Eye (tissue), 1 donor: ENCODE measurements at regions not wholly inside any gene's neighbourhood (a gene's known extent, or its start where the extent isn't known, plus 50 kb on each side); places are given as distances from the start of the nearest gene placed in this dataset.
A peak's percentile ranks its signal among the peaks of the same experiment; 100 is the strongest.

Experiments used
- DNase-seq: peaks from one replicate; pipeline ENCODE4 v3.0.0-alpha.2; 2015

DNA sequence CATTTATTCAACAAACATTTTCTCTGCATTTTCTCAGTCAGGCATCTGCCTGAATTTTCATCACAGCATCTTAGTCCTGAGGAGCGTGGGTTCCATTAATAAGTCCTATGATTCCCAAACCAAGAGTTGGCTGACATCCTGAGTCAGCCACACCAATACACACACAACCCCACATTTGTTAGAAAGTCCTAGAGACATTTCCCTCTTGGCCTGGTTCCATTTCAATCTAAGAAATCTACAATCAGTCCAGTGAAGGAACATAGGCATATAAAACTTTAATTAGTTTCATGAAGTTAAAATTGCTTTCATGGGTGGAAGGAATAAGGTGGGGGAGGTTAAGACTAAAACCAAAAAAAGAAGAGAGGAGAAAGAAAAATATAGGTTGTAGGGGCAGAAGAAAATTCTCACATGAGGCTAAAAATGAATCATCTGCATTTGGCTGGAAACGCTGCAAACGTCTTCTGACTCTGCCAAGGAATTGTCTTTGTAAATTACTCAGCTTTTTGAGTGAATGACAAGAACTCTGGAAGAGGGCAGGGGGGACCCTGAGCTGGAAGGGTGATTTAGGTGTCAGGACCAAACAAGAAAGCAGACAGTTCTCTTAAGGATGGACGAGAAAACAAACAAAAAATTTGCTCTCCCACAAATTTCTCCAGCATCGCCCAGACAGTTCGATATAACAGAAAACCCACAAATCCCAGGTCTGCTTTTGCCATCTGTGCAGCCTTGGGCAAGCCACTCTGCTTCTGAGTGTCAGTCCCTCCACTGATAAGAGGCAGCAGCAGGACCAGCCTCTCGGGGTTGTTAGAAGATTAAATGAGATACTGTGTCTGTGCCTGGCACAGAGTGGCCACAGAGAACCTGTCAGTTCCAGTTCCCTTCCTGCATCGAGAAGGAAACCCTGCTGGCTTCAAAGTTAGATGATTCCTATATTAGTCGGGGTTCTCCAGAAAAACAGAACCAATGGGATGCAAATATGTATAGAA, 289.7 kb downstream of the CDK5RAP2 start:
- DNase-seq = no peak

DNA sequence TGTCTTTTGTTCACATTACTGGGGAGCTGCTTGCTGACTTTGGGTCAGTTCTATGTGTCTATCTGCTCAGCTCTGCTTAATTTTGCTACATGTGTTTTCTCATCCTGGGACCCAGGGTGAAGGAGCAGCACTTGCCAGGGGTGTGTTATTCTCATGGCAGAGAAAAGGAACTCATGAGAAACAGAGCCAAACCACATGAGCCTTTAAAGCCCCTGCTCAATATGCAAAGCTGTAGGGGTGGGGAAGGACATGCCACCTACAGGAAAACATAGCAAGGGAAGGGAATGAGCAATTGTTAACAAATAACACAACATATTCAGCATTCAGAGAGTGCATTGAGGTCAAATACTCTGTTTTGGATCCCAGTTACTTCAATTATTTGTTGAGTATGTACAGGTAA, 290.9 kb downstream of the CDK5RAP2 start:
- no peak for DNase-seq

DNA sequence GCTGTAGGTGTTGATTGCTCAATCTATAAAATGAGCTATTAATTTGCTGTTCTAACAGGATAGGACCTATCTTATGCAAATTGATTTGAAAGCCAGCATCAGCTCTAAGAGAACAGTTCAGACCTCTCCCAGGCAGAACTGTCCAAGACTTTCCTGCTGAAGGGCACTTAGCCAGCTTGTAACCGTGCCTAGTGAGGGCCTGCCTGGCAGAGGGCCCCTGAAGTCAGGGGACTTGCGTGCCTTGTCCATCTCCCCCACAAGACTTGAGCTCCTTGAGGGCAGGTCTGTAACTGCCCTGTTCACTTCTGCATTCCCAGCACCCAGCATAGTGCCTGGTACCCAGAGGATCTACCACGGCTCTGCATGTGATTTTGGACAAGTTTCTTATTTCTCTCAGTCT, 293.4 kb downstream of the CDK5RAP2 start:
- DNase-seq = no peak

DNA sequence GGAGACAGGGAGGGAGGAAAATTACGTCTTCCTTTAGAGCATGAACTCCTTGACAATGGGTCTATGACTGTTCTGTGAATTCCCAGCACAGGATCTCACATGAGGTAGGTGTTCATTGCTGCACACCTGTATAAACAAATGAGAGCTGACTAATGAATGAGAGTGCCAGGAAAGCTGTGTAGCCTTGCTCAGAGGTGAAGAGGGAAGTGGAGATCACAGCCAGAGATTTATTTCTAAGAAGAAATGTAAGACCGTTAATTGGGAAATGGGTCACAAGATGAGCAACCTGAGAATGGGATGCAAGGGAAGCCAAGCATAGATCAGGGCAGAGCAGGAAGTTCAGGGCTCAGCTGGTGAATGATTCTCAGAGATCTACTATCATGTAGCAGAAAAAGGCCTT, 295.1 kb downstream of the CDK5RAP2 start:
- DNase-seq = no peak

DNA sequence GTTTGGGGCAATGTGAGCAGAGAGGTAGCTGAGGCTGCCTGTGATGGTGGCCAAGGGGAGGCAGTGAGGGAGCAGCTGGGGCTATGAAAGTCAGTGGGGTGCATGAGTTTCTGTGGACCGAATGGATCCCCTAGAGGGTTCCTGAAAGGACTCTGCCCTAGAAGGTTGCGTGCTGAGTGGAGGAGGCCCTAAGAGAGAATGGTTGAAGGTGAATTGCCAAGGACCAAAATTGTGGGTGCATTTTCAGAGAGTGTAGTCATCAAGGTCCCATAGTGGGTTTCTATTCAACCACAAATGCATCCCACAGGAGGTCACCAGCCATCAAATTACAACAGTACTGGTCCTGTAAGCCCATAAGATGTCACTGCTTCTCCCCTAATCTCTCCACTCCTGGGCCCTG, 298.3 kb downstream of the CDK5RAP2 start:
- no peak for DNase-seq

DNA sequence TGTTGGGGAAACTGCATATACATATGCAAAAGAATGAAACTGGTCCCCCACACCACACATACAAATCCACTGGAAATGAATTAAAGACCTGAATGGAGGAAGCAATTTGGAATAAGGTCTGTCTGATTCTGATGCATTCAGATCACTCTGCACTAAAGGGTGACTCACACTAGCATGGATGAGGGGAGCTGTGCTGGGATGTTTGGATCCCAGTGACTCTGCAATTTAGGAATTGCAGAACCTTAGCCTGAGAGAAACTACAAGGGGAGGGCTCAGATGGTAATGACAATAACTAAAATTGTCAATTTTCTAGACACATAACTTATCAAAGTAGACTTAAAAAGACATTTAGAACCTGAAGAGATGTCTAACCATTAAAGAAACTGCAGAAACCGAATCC, 312.0 kb downstream of the CDK5RAP2 start:
- no peak for DNase-seq

DNA sequence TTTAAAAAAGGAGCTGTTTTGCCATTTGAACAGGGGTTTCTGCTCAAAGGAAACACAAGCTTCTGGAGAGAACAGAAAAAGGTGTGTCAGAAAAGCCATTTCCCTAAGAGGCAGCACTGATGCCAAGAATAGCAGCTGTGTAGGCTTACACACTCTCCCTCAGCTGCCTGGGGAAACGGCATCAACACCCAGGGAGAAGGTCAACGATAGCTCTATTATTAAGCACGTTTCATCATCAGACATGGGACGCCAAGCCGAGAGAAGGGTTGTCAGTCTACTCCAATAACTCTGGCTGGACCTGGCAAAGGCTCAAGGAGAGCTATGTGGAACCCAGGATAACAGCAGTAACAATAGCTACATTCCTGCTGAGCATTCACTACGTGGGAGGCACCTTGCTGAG, 314.2 kb downstream of the CDK5RAP2 start:
- no peak for DNase-seq

DNA sequence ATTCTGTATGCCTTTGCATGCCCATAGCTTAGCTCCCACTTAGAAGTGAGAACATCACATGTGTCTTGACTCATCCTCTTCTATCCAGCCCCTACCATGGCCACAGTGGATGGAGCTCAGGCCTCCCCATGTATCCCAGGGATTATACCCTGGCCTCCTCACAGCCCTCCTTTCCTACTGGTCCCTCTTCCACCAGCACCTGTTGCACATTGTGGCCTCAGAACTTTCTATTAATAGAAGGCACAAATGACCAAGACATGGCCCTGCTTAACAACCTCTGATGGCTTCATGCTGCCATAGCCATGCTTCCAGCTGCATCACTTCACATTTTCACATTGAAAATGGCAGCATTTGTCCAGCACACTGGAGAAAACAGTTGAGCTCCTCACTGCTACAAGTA, 315.4 kb downstream of the CDK5RAP2 start:
- no peak for DNase-seq

DNA sequence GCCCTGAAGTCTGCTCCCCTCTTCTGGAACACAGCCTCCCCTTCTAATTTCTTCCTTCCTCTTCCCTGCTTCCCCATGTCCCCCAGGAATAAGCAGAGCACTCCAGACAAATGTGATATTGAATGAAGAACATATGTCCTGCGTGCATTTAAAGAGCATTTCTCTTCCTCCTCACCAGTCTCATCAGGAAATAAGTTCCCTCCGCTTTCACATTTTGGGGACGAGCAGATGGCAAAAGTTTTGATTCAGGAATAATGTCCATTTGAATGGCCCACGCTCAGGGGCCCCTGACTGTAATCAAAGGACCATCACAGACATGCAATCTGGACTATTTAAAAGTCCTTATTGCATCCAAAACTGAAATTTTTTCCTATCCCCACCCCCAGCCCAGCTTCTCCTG, 316.1 kb downstream of the CDK5RAP2 start:
- DNase-seq = peak; percentile 2

DNA sequence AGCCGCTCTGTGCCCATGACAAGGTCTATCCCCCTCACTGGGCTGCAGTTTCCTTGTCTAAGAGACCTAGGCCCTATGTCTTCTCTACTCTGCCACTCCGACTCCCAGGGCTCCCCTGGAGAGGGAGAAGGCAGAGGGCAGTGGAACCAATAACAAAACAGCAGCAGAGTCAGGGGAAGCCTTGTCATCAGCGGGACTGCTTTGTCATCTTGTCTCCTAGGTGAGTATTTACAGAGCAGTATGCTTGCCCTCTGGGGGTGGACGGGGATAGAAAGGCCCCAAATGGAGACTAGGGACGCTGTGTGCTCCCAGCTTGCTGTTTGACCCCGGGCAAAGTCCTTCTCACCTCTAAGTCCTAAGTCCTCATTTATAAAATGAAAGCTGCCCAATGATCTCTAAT, 318.5 kb downstream of the CDK5RAP2 start:
- DNase-seq = no peak

DNA sequence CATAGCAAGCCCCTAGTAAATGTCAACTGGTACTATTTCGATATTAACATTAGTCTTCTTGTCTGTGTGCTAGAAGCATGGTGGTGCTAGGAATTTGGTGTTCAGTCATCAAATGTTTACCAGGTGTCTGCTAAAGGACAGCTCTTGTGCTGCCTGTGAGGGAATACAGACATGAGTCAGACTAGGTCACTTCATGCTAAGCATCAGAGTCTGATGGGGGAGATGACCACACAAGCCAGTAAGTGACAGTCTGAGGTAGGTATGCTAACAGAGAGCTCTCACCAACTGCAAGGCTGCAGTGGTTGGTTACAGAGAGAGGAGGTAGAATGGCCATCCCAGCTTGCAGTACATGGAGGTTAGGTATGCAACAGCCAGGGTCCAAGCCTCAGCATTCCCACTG, 320.9 kb downstream of the CDK5RAP2 start:
- no peak for DNase-seq

DNA sequence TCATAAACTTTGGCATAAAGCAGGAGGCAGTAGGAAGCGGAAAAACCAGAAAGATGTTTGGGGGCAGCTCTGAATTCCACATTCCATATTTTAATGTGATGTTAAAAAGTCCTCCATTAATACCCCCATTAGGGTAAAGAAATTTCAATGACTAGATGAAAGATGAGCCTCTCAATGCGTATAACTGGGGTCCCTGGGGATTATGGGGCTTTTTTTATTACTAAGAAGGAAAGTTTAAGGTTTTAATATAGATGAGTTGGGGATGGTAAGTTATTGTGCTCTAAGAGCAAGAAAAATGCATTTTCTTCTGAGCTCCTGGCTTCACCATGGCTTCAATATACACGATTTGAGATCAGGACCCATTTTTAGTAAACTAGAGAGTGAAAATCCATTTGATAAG, 321.9 kb downstream of the CDK5RAP2 start:
- DNase-seq = no peak

DNA sequence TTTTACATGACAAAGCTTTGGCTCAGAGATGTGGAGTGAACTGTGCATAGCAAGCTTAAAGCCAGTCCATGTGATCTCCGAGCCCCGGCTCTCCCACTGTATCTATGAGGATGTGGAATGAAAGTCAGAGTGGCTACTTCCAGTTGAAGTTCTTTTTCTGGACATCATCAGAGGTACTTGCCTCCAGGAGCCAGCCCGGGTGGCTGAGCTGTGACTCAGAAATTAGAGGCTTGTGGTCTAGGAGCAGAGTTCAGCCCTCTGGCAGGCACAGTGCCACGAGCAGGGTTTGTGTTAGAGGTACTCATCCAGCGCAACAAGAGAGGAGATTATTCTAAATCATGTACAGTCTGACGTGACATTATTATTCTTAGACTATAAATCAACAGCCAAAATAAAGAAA, 322.5 kb downstream of the CDK5RAP2 start:
- no peak for DNase-seq

DNA sequence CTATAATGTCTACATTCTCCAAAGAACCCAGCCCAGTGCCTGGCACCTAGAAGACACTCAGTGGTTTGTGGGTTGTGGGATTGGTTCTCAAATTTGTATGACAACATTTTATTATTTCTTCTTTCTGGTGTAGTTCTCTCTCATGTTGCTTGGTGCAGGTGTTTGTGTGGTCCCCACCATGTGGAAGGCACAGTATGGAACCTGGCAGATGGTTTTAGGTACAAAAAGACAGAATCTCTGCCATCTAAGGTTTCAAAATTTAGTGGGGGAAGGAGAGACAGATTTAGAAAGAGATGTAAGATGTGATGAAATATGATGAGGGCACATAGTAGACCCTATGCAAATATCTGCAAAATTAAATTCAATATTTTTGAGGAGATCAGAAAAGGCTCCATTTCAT, 323.8 kb downstream of the CDK5RAP2 start:
- no peak for DNase-seq

DNA sequence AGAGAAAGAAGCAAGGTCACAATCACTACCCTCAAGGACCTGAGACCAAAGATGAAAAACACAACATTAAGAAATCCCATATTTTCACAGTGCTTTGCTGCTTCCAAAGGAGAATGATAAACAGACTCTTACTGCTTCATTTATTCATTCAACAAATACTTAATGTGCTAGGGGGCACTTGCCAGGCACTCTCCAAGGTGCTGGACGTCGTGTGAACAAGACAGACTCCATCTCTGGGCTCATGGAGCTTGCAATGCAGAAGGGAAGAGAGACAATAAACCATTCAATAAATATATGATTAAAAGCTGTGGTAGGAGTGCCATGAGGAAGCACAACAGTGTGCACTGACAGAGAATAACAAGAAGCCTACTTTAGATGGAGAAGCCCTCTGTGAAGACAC, 327.7 kb downstream of the CDK5RAP2 start:
- DNase-seq = no peak

DNA sequence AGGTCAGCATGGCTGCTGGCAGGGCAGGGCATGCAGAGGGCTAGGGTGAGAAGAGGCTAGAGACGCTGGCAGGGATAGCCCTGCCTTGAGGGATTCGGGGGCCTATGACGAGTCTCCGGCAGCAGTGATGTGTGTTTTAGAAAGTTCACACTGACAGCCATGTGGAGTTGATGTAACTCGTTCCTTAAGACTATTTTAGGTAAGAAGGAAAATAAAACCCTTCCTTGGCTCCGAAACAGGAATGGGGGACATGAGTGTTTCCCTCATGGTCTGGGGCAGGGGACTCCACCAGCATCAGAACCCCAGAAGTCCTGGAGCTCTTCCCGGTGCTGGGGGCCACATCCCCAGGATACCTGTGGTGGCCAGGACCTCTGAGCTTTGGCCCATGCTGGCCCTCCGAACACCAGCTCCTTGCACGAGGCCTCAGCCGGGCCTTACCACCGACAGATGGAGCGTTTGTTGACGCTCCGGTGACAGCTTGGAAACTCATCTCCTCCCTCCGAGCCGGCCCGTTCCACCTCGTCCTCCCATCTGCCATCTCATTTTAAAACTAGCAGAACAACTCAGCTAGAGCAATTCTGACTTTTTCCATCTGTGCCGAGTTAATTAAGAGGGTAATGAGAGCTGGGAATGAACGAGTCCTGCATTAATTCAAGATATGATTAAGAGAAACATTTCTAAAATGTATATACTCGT, 337.7 kb downstream of the CDK5RAP2 start:
- peak; percentile 22 for DNase-seq

DNA sequence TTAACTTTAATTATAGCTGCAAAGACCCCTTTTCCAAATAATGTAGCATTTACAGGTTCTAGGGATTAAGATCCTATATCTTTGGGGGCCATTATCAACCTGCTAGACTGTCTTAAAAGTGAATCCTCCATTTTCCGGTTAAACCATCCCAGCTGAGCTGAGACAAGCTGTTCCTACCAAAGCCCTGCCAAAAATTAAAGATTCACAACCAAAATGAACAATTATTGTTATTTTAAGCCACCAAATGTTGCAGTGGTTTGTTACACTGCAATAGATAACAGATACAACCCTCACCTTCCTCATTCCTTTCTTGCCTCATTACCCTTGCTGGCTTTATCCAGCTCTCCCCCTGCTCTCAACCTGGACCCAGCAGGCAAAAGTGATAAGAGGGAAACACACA, 343.4 kb downstream of the CDK5RAP2 start:
- DNase-seq = no peak

DNA sequence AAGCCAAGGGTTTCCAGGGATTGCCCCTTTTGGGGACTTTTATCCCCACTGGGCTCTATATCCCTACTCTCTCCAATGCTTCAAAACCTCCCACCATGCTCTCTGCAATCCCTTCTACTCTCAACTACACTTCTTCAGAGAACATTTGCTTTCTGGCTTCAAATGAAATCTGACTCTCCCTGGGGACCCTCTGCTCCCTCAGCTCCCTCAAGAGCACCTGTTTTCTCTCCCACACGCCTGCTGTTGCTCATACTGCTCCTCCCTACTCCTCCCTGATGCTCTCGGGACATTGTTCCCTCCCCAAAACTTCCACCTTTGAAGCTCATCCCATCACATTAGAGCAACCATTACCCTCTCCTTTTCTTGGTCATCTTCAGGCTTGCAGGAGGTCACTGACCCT, 344.9 kb downstream of the CDK5RAP2 start:
- no peak for DNase-seq

DNA sequence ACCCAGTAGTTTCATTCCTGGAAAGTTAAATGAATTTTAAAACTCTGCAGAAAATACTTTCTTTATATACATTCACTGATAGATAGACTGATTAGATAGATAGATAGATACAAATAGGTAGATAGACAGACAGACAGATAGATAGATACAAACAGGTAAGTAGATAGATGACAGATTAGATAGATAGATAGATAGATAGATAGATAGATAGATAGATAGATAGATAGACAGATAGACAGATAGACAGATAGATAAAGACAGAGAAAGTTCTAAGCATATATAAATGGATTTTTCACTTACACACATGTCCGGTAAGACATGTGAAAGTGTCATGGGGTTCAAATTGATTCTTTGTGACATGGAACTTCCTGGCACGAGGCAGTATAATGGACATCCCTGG, 349.7 kb downstream of the CDK5RAP2 start:
- DNase-seq = no peak

DNA sequence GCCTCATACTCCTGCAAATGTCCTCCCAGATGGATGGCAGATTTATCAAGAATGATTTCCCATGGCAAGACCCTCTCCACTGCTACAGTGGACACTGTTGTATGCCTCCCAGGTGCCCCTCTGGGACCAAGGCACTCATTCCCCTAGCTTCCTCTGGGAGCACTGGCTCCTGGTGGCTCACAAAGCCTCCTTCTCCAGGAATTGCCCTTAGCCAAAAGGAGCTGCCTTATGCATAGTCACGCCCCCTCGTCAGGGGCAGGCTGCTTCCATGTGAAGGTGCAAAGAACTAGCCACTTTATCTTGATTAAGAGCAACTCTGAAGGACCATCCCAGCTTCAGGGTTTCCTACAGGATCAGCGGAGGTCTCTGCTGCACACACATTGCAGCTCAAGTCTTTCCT, 358.1 kb downstream of the CDK5RAP2 start:
- no peak for DNase-seq

DNA sequence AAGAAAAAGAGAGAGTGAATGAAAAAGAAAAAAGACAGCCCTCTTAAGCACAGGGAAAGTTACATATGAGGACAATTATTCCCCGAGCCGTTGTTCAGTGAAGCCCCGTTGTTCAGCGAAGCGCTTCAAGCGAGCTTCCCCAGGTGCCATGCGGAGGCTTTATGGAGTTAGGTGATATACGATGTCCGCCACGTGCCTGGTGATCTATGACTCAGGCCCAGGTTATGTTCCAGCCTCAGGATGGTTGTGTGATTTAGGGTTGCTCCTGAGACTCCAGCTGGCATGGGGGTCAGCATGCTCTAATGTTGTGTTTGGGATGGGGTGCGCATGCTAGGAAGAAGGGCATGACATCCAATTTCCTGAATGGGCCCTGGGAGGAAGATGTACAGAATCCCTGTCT, 365.6 kb downstream of the CDK5RAP2 start:
- DNase-seq = no peak

DNA sequence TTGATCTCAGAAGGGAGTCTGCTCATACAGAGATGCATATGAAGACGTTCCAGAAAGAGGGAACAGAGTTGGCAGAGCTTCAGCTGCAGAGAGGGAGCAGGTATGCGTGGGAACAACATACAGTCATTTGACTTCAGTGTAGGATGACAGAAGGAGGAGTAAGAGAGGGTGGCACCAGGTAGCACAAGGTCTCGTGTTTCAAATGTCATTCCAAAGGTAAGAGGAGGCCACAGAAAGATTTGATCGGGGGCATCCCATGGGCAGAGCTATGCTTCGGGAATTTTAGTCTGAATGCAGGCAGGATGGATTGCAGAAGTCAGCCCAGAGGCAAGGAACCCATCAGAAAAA, 367.1 kb downstream of the CDK5RAP2 start:
- DNase-seq = no peak

DNA sequence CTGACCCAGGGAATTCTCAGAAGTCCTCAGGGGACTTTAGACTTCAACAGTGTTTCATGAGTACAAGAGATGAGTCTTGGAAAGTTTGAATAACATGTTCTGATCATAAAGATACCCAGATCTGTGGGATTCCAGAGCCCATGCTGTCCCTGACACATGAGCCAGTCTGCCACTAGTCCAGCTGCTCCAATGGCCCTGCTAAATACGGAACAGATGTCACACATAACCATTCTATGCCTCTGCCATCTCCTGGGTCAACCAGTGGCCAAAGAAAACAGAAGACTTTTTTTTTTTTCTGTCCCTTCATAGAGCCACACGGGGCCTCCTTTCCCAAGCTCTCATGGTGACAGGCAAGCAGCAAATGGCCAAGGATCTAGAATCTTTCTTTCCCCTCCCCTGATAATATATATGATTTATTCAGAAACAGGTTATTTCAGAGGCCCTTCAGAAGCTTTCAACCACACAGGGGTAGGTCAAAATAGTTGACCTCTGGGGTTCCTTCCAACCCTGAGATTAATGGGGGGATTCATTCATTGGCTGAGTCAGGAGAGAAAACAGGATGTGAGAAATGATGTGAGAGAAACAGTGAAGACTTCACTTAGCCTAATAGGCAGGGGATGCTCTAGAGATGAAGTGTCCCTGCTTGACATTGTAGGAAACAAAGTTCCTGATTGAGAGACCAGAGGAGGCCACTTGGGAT, 367.7 kb downstream of the CDK5RAP2 start:
- DNase-seq = no peak

DNA sequence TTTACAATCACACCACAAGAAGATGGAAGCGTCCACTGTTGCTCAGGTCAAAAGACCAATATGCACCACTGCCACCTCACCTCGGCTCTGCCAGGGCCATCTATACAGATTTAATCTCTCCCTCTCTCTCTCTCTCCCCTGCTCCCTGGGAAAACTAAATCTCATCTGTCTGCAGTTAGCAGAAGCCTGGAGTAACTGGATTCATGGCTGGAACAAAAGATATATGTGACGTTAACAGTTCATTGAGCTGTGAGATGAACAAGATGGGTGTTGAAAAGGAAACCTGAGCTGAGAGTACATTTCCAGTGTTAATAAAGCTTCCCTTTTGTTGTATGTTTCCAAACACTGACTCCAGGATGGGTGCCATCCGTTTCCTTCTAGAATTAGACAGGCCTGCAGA, 369.7 kb downstream of the CDK5RAP2 start:
- DNase-seq = no peak
